Effector memory CD8-positive, alpha-beta T cell (primary cell): ENCODE measurements at regions not wholly inside any gene's neighbourhood (a gene's known extent, or its start where the extent isn't known, plus 50 kb on each side); places are given as distances from the start of the nearest gene placed in this dataset.

Experiments
- ATAC-seq: fragments of 150-1000 bp; cut with Tn5 transposase; replicated peaks from 2 replicates; pipeline ENCODE4 v1.10.0; 2021; ENCODE audit warnings: mild to moderate bottlenecking, moderate library complexity
- DNase-seq, 3 experiments: peaks; one replicate each; pipeline ENCODE4 v3.0.0; 2021
- H3K27ac Mint-ChIP-seq, 2 donors: one replicate each; pipeline ENCODE4 v1.8.0; 2022; ENCODE audit warnings: mild to moderate bottlenecking in 2 of 2, mixed read lengths in 2 of 2, moderate library complexity in 2 of 2
- H3K27me3 Mint-ChIP-seq, 2 donors: one replicate each; pipeline ENCODE4 v1.8.0; 2022; ENCODE audit warnings: mixed read lengths in 2 of 2
- H3K36me3 Mint-ChIP-seq: one replicate; pipeline ENCODE4 v1.8.0; 2022; ENCODE audit warnings: mild to moderate bottlenecking, moderate library complexity, mixed read lengths; ENCODE audit not compliant: insufficient read depth
- H3K4me1 Mint-ChIP-seq, 2 donors: one replicate each; pipeline ENCODE4 v1.8.0; 2022; ENCODE audit warnings: low read depth in 2 of 2, mixed read lengths in 2 of 2
- H3K4me3 Mint-ChIP-seq, 2 donors: one replicate each; pipeline ENCODE4 v1.8.0; 2022; ENCODE audit warnings: mild to moderate bottlenecking in 2 of 2, mixed read lengths in 2 of 2, moderate library complexity in 2 of 2
- H3K9me3 Mint-ChIP-seq, 2 donors: one replicate each; pipeline ENCODE4 v1.8.0; 2022; ENCODE audit warnings: mixed read lengths in 2 of 2

DNA sequence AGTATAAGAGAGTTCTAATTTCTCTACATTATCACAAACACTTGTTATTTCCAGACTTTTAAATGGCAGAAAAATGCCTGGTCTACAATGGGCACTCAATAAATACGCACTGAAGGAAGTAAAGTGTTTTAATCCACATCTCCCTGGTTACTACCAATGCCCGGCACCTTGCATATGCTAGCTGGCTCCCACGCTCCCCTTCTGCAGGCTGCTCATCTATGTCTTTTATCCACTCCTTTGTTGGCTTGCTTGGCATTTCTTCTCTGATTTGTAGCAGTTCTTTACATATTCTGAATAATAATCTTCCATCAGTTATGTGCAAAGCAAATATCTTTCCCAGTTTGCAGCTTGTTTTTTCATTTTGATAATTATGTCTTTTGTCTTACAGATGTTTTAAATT is 74.6 kb upstream of the PRR23E start:
- no peak for DNase-seq
- Mint-ChIP-seq H3K4me1 (no peaks in the 10 kb centered on the region), H3K27me3 (peaks cover 29 to 52% of the 10 kb centered on the region in 2 donors), H3K4me3 (no peak overlapping the region), H3K9me3 (no peaks in the 10 kb centered on the region), H3K27ac (no peak overlapping the region), H3K36me3 (peaks cover 3% of the 10 kb centered on the region)
- no peak for ATAC-seq

DNA sequence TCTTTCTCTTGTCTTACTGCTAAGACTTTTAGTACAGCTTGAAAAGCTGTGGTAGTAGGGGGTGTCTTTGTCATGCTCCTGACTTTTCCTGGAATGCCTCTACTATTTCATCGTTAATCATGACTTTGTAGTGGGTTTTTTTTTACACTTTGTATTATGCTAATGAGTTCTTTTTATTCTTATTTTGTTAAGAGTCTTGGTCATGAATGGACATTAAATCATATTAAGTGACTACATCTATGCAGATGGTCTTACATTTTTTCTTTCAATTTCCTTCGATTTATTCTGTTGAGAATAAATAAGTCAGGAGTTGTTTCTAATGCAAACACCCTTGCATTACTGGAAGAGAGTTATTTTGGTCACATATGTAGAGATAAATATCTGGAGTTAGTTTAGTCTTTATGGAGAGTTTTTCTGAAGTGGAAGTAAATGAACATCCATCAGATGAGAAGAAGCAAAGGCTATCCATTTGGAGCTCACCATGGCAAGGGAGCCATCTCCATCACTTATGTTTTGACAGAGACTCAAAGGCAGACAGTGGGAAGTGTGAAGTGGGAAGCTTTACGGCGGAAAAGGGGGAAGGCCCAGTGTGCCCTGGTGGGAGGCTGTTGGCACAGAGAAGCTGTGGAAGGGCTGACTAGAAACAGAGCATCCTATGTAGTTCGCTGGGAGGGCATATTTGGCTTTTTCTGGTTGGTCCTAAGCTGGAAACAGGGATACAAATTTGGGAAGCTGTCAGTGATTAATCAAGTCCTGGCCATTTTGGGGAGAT is 73.1 kb upstream of the PRR23E start:
- ATAC-seq (no peak), DNase-seq (no peak)
- peaks cover 40 to 65% of the 10 kb centered on the region in 2 donors for H3K27me3 Mint-ChIP-seq
- H3K27ac Mint-ChIP-seq = no peak overlapping the region
- H3K4me1 Mint-ChIP-seq = no peaks in the 10 kb centered on the region
- H3K9me3 Mint-ChIP-seq = no peaks in the 10 kb centered on the region
- peaks cover 3% of the 10 kb centered on the region for H3K36me3 Mint-ChIP-seq
- no peak overlapping the region for H3K4me3 Mint-ChIP-seq

DNA sequence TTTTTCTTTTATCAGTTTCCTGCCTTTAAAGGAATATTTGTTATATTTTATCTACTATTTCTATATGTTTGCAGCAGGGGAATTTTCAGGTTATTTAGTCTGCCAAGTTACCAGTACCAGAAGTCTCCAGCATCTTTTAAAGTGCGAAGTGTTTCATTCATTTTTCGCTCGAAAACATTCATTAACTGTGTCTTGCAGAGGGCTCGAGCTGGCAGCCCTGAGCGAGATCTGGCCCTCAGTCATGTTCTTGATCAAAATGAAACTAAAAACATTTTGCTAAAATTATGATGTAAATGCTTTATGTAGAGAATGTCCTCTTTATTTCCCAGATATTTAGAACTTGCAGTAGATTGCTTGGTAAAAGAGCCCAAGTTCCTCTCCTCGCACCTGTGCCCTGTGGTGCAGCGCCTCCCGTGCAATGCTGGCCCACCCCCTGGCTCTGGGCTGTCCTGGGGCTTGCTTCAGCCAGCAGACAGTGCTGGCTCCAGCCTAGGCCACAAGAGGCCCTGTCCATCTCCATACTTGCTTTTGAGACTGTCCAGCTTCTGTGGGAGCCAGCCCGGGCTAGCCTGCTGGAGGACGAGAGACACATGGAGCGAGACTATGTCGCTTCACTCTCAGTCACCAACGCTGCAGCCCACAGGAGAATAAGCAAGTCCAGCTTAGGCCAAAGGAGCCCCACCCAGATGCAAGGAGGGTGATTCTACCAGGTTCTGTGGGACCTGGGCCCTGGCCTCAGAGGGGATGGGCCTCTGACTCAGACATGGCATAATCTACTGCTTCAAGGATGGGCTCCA is 71.9 kb upstream of the PRR23E start:
- Mint-ChIP-seq H3K36me3 (peaks cover 3% of the 10 kb centered on the region), H3K9me3 (no peaks in the 10 kb centered on the region), H3K27ac (no peak overlapping the region), H3K27me3 (peaks cover 41 to 70% of the 10 kb centered on the region in 2 donors), H3K4me3 (no peak overlapping the region), H3K4me1 (no peaks in the 10 kb centered on the region)
- ATAC-seq (no peak), DNase-seq (no peak)

GRCh38 chr3:127121885-127122284 is 71.0 kb upstream of the PRR23E start:
- ATAC-seq (no peak), DNase-seq (no peak)
- Mint-ChIP-seq H3K9me3 (no peaks in the 10 kb centered on the region), H3K27ac (no peak overlapping the region), H3K4me3 (no peak overlapping the region), H3K4me1 (no peaks in the 10 kb centered on the region), H3K27me3 (peaks cover 45 to 74% of the 10 kb centered on the region in 2 donors), H3K36me3 (peaks cover 3% of the 10 kb centered on the region)

- Mint-ChIP-seq H3K27me3 (peaks cover 45 to 72% of the 10 kb centered on the region in 2 donors), H3K36me3 (no peaks in the 10 kb centered on the region), H3K4me3 (no peak overlapping the region), H3K9me3 (no peaks in the 10 kb centered on the region), H3K27ac (no peak overlapping the region), H3K4me1 (no peaks in the 10 kb centered on the region)
- no peak for DNase-seq
- ATAC-seq = no peak
Measured at GRCh38 chr3:127123533-127123932, 69.4 kb upstream of the PRR23E start.

GRCh38 chr3:127124120-127124519 is 68.8 kb upstream of the PRR23E start:
- DNase-seq = no peak
- H3K4me1 Mint-ChIP-seq = no peaks in the 10 kb centered on the region
- no peaks in the 10 kb centered on the region for H3K36me3 Mint-ChIP-seq
- no peak for ATAC-seq
- no peaks in the 10 kb centered on the region for H3K9me3 Mint-ChIP-seq
- no peak overlapping the region for H3K4me3 Mint-ChIP-seq
- H3K27ac Mint-ChIP-seq = no peak overlapping the region
- H3K27me3 Mint-ChIP-seq = peaks cover 45 to 72% of the 10 kb centered on the region in 2 donors

DNA sequence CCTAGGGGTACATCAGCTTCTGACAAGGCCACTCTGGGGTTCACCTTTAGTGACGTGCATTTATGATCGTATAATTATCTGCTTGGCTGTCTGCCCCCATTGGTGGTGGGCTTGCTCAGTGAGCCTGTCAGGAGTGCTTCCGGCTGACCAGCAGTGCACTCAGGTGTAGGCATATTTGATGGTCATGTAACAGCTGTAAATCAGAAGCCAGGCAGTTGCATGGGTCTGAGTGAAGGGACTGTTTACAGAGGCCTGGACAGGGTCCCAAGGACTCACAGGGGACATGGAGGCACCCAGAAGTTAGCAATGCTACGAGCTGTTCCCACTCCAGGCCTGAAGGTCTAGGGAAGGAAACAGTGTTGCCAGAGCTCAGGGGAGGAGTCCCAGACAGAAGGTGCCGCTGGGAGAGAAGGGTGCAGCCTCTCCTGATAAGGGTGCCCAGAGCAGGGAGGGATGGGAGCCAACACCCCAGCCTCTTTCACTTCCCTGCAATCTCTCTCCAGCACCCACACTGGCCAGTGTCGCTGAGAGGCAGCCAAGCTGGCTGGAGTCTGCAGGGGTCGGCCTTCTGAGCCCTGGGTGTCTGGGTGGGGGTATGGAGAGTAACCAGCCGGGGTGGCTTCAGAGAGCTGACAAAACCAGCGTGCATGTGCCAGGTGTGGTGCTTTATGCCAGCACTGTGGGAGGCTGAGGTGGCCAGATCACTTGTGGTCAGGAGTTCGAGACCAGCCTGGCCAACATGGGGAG is 61.3 kb upstream of the PRR23E start:
- H3K27me3 Mint-ChIP-seq = peaks cover 51 to 64% of the 10 kb centered on the region in 2 donors
- DNase-seq = no peak
- no peak for ATAC-seq
- H3K4me3 Mint-ChIP-seq = no peak overlapping the region
- no peak overlapping the region for H3K27ac Mint-ChIP-seq
- peaks cover 0 to 9% of the 10 kb centered on the region in 2 donors for H3K4me1 Mint-ChIP-seq
- H3K36me3 Mint-ChIP-seq = no peaks in the 10 kb centered on the region
- H3K9me3 Mint-ChIP-seq = no peaks in the 10 kb centered on the region

DNA sequence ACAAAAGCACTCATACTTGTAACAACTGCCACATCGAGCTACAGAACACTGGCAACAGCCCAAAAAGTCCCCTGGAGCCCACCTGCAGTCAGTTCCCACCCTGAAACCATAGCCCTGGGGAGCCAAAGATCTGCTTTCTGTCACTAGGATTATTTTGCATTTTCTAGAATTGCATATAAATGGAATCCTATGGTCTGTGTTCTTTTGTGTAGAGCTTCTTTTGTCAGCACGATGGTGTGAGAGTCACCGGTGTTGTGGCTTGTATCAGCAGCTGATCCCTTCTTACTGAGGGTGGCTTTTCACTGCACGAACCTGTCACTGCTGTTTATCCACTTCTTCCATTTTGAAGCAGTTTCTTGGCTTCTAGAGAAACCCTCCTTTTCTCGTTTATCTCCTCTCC is 60.1 kb upstream of the PRR23E start:
- no peak for DNase-seq
- no peak overlapping the region for H3K4me3 Mint-ChIP-seq
- no peaks in the 10 kb centered on the region for H3K36me3 Mint-ChIP-seq
- no peaks in the 10 kb centered on the region for H3K9me3 Mint-ChIP-seq
- H3K4me1 Mint-ChIP-seq = peaks cover 0 to 12% of the 10 kb centered on the region in 2 donors
- no peak overlapping the region for H3K27ac Mint-ChIP-seq
- no peak for ATAC-seq
- H3K27me3 Mint-ChIP-seq = peaks cover 54 to 69% of the 10 kb centered on the region in 2 donors

DNA sequence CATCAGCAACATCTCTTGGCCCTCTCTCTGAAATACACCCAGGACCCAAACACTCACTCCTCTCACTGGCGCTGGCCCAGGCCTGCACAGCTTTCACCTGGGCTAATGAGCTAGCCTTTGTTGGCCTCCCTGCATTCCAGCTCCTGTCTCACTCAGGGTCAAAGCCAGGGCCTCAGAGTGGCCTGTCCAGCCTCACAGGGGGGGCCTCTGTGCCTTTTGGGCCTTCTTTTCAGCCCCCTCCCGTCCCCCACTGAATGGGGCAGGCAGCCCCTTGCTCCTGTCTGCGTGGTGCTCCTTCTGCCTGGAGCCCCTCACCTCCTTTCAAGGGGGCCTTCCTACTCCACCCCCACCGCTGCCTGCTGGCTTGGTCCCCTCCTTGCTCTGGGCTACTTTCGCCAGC is 59.0 kb upstream of the PRR23E start:
- Mint-ChIP-seq H3K27ac (no peak overlapping the region), H3K4me3 (no peak overlapping the region), H3K27me3 (peaks cover 61 to 80% of the 10 kb centered on the region in 2 donors), H3K9me3 (no peaks in the 10 kb centered on the region), H3K36me3 (no peaks in the 10 kb centered on the region), H3K4me1 (peaks cover 0 to 12% of the 10 kb centered on the region in 2 donors)
- DNase-seq (no peak), ATAC-seq (no peak)

GRCh38 chr3:127134466-127134865 is 58.5 kb upstream of the PRR23E start:
- DNase-seq = no peak
- Mint-ChIP-seq H3K4me3 (no peak overlapping the region), H3K9me3 (no peaks in the 10 kb centered on the region), H3K36me3 (no peaks in the 10 kb centered on the region), H3K27me3 (peaks cover 66 to 85% of the 10 kb centered on the region in 2 donors), H3K4me1 (peaks cover 0 to 12% of the 10 kb centered on the region in 2 donors), H3K27ac (no peak overlapping the region)
- ATAC-seq = no peak

DNA sequence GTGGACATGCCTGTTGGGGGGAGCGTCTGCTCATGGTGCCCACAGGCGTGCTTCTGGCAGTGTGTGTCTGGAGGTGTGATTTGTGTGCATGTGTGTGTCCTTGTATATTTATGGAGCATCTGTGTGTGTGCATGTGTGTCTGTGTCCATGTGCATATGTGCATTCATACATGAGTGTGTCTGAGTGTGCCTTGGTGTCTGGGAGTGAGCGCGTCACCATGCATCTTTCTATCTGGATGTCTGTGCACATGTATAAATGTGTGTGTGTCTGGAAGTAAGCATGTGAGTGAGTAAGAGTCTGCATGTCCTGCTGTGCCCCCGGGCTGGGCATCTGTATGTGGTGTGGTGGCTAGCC is 58.1 kb upstream of the PRR23E start:
- ATAC-seq (no peak), DNase-seq (no peak)
- no peak overlapping the region for H3K27ac Mint-ChIP-seq
- no peaks in the 10 kb centered on the region for H3K36me3 Mint-ChIP-seq
- H3K4me3 Mint-ChIP-seq = no peak overlapping the region
- H3K4me1 Mint-ChIP-seq = peaks cover 0 to 12% of the 10 kb centered on the region in 2 donors
- peaks cover 67 to 89% of the 10 kb centered on the region in 2 donors for H3K27me3 Mint-ChIP-seq
- H3K9me3 Mint-ChIP-seq = no peaks in the 10 kb centered on the region

DNA sequence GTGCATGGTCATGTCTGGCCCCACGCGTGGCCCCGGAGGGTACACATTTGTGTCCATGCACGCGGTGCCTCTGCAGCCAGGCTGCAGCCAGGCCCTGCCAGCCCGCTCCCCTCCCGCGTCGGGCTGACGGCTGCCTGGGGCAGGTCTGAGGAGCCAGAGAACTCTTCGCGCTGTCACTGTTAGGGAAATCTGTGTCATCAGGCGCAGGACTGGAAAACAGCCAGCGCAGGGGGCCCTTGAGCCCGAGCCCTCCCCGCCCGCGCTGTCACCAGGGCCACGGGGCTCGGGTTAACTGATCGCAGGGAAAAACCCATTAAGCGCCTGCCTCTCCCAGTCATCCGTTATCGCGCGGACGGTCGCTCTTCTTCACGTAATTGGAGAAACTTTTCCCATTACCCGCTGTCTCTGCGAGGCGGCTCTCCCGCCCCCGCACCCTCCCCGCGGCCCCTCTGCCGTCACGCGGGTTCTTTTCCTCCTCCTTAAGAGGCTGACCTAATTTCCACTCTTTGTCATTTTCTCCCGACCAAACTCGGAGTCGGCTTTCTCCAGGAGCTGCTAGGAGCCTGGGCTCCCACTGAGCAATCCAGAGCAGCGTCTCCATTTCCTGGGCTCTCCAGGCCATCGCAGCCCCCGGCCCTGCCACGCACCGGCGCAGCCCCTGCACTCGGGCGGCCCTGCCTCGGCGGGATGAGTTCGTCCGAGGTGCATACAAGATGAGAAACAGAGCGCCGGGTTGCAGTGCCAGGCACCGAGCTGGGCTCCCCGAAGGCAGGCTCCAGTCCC is 57.5 kb upstream of the PRR23E start:
- peaks cover 67 to 95% of the 10 kb centered on the region in 2 donors for H3K27me3 Mint-ChIP-seq
- no peaks in the 10 kb centered on the region for H3K9me3 Mint-ChIP-seq
- no peak for DNase-seq
- H3K4me1 Mint-ChIP-seq = peaks cover 0 to 12% of the 10 kb centered on the region in 2 donors
- H3K36me3 Mint-ChIP-seq = no peaks in the 10 kb centered on the region
- H3K4me3 Mint-ChIP-seq = peak overlapping the region in 1 of 2 donors; percentile 43
- no peak overlapping the region for H3K27ac Mint-ChIP-seq
- no peak for ATAC-seq
